ENCODE measurements at regions not wholly inside any gene's neighbourhood (a gene's known extent, or its start where the extent isn't known, plus 50 kb on each side); places are given as distances from the start of the nearest gene placed in this dataset.
"Not testable (repeated sequence)": the region's sequence is repeated elsewhere in the genome, so short reads cannot be mapped to it uniquely, and the experiment has no call there.

GRCh38 chr12:28781671-28782652 lies 367.1 kb upstream of the FAR2 start:
- no peak for DNase-seq (ENCODE audit: low read depth)
- H3K4me3 ChIP-seq (ENCODE audit: control insufficient read depth, low read depth, low read length): no peak overlapping the region
- TF ChIP-seq CTCF (IDR thresholded peaks at IDR 0.05; ENCODE audit: control insufficient read depth, insufficient read depth, low read depth, low read length, missing control alignments): no peak

GRCh38 chr12:28782812-28783211 lies 366.3 kb upstream of the FAR2 start:
- no peak for TF ChIP-seq CTCF (IDR thresholded peaks at IDR 0.05; ENCODE audit: control insufficient read depth, insufficient read depth, low read depth, low read length, missing control alignments)
- no peak for DNase-seq (ENCODE audit: low read depth)
- H3K4me3 ChIP-seq (ENCODE audit: control insufficient read depth, low read depth, low read length): no peak overlapping the region

GRCh38 chr12:28787151-28787550 lies 361.9 kb upstream of the FAR2 start:
- DNase-seq (ENCODE audit: low read depth): no peak
- H3K4me3 ChIP-seq (ENCODE audit: control insufficient read depth, low read depth, low read length): no peak overlapping the region
- TF ChIP-seq CTCF (IDR thresholded peaks at IDR 0.05; ENCODE audit: control insufficient read depth, insufficient read depth, low read depth, low read length, missing control alignments): no peak

GRCh38 chr12:28788256-28788655 lies 360.8 kb upstream of the FAR2 start:
- not testable (repeated sequence) for H3K4me3 ChIP-seq (ENCODE audit: control insufficient read depth, low read depth, low read length); DNase-seq (ENCODE audit: low read depth)

- DNase-seq (ENCODE audit: low read depth): no peak
- TF ChIP-seq CTCF (IDR thresholded peaks at IDR 0.05; ENCODE audit: control insufficient read depth, insufficient read depth, low read depth, low read length, missing control alignments): no peak
- no peak overlapping the region for H3K4me3 ChIP-seq (ENCODE audit: control insufficient read depth, low read depth, low read length)
Observed at GRCh38 chr12:28793581-28794151, 355.4 kb upstream of the FAR2 start.

GRCh38 chr12:28794211-28794610 lies 354.9 kb upstream of the FAR2 start:
- no peak for TF ChIP-seq CTCF (IDR thresholded peaks at IDR 0.05; ENCODE audit: control insufficient read depth, insufficient read depth, low read depth, low read length, missing control alignments)

GRCh38 chr12:28794786-28795185 lies 354.3 kb upstream of the FAR2 start:
- DNase-seq (ENCODE audit: low read depth): no peak
- no peak for TF ChIP-seq CTCF (IDR thresholded peaks at IDR 0.05; ENCODE audit: control insufficient read depth, insufficient read depth, low read depth, low read length, missing control alignments)
- H3K4me3 ChIP-seq (ENCODE audit: control insufficient read depth, low read depth, low read length): no peak overlapping the region

More at GRCh38 chr12:28794211-28794610, 354.9 kb upstream of the FAR2 start:
- no peak for DNase-seq (ENCODE audit: low read depth)
- H3K4me3 ChIP-seq (ENCODE audit: control insufficient read depth, low read depth, low read length): no peak overlapping the region

Data from AG09309 (cell line).